Sigmoid colon (tissue), 4 donors: ENCODE measurements at regions not wholly inside any gene's neighbourhood (a gene's known extent, or its start where the extent isn't known, plus 50 kb on each side); places are given as distances from the start of the nearest gene placed in this dataset.

Experiments
- EP300 ChIP-seq, 4 donors: sonication (generic); formaldehyde crosslinking; IDR thresholded peaks; one replicate each; pipeline ENCODE4 v1.6.1; 2017; ENCODE audit warnings: antibody characterized with exemption in 4 of 4
- POLR2AphosphoS5 ChIP-seq, 4 donors: sonication (generic); formaldehyde crosslinking; IDR thresholded peaks; one replicate each; pipeline ENCODE4 v1.6.1; 2017; ENCODE audit warnings: antibody characterized with exemption in 4 of 4
- TF ChIP-seq, protein P1 (sequence below), 4 experiments: fragments of 450-650 bp in 3 of 4; fragments of 200-600 bp in 1 of 4; IDR thresholded peaks; one replicate each; pipeline ENCODE4 v1.5.1; 2016 to 2019; ENCODE audit warnings: antibody characterized with exemption in 4 of 4, mild to moderate bottlenecking in 3 of 4, moderate library complexity in 2 of 4

DNA sequence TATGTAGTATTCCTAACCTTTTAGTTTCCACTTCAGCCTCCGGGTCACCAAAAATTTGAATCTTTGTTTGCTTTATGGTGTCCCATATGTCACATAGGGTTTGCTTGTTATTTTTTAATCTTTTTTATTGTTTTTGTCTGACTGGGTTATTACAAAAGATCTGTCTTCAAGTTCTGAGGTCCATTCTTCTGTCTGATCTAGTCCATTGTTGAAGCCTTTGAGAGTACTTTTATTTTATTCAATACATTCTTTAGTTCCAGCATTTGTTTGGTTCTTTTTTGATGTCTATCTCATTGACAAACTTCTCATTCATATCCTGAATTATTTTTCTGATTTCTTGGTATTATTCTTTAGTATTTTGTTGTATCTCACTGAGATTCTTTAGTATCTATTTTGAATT, 99.8 kb downstream of the GPR65 start:
- TF ChIP-seq, protein P1, sequence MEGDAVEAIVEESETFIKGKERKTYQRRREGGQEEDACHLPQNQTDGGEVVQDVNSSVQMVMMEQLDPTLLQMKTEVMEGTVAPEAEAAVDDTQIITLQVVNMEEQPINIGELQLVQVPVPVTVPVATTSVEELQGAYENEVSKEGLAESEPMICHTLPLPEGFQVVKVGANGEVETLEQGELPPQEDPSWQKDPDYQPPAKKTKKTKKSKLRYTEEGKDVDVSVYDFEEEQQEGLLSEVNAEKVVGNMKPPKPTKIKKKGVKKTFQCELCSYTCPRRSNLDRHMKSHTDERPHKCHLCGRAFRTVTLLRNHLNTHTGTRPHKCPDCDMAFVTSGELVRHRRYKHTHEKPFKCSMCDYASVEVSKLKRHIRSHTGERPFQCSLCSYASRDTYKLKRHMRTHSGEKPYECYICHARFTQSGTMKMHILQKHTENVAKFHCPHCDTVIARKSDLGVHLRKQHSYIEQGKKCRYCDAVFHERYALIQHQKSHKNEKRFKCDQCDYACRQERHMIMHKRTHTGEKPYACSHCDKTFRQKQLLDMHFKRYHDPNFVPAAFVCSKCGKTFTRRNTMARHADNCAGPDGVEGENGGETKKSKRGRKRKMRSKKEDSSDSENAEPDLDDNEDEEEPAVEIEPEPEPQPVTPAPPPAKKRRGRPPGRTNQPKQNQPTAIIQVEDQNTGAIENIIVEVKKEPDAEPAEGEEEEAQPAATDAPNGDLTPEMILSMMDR (IDR thresholded peaks at IDR 0.05), result no peak
- TF ChIP-seq POLR2AphosphoS5 (IDR thresholded peaks at IDR 0.05) (no peak), EP300 (IDR thresholded peaks at IDR 0.05) (no peak)
